Kidney (tissue), 13 donors: ENCODE measurements at regions not wholly inside any gene's neighbourhood (a gene's known extent, or its start where the extent isn't known, plus 50 kb on each side); places are given as distances from the start of the nearest gene placed in this dataset.

Experiments
- DNase-seq, 5 donors: peaks; one replicate each; pipeline ENCODE4 v3.0.0-alpha.2; 2013 to 2020
- FAIRE-seq: peaks from 2 replicates; lab custom pipeline; 2012; peaks lifted over from hg19 to GRCh38; lab: Jason Lieb, UNC
- H3K27ac ChIP-seq, 2 donors: one replicate each; pipeline ENCODE4 v1.7.0; 2013; ENCODE audit warnings: low read depth in 2 of 2, low read length in 2 of 2, inconsistent platforms in 1 of 2
- H3K27me3 ChIP-seq: one replicate; pipeline ENCODE4 v1.7.1; 2013; ENCODE audit warnings: low read length, inconsistent platforms; ENCODE audit not compliant: control insufficient read depth, insufficient read depth
- H3K36me3 ChIP-seq, 3 donors: one replicate each; pipeline versions ENCODE4 v1.7.0 to v1.7.1; 2013; ENCODE audit warnings: low read length in 3 of 3, control low read depth in 1 of 3, inconsistent platforms in 1 of 3; ENCODE audit not compliant: insufficient read depth in 3 of 3, control insufficient read depth in 2 of 3
- H3K4me1 ChIP-seq, 3 donors: one replicate each; pipeline versions ENCODE4 v1.7.0 to v1.7.1; 2013; ENCODE audit warnings: low read length in 3 of 3, inconsistent platforms in 1 of 3, low read depth in 1 of 3; ENCODE audit not compliant: control insufficient read depth in 2 of 3, insufficient read depth in 2 of 3
- H3K4me3 ChIP-seq, 3 donors: one replicate each; pipeline versions ENCODE4 v1.7.0 to v1.8.1; 2013; ENCODE audit warnings: low read length in 3 of 3, control low read depth in 1 of 3, inconsistent platforms in 1 of 3
- H3K9ac ChIP-seq, 3 donors: one replicate each; pipeline versions ENCODE4 v1.7.0 to v1.7.1; 2013; ENCODE audit warnings: low read length in 3 of 3, control low read depth in 1 of 3, inconsistent platforms in 1 of 3
- H3K9me3 ChIP-seq, 3 donors: one replicate each; pipeline versions ENCODE4 v1.7.0 to v1.7.1; 2013; ENCODE audit warnings: low read length in 3 of 3, control low read depth in 1 of 3, inconsistent platforms in 1 of 3; ENCODE audit not compliant: control insufficient read depth in 2 of 3, insufficient read depth in 1 of 3
- intact Hi-C: fragments of 100-400 bp; cut with DNase I; formaldehyde crosslinking; loops from one replicate; pipeline ENCODE4 v1.11.1; 2022
- TF ChIP-seq, protein P1 (sequence below): IDR thresholded peaks from 3 replicates; pipeline ENCODE4 v1.5.1; 2012; ENCODE audit warnings: mild to moderate bottlenecking, moderate library complexity, borderline replicate concordance; ENCODE audit not compliant: insufficient read depth; ENCODE audit errors: extremely low read depth
- donor health status: control.
- donor health status: control.
- donor health status: control.
- donor health status: control.
- donor health status: control.
- donor health status: DM: yes; HTN: yes; CAD: no.
- donor health status: Normal renal cell carcinoma (clear cell type).

DNA sequence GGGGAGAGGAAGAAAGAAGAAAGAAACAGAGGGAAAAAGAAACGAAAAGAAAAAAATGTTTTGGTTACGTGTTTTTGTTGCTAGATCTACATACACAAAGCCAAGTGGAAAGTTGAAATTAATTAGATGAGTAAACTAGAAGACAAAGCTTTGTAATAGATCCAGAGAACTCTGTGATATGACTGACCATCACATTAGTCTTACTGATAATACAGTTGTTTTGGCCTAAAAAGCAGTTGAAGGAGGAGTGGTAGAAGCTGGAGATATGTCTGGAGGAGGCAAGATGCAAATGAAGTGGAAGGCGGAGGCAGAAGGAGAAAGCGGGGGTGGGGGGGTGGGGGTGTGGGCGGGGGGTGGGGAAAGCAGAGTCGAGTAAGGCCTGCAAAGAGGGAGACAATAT is 500.1 kb upstream of the ID4 start:
- no peak overlapping the region for H3K9ac ChIP-seq
- no peaks in the 10 kb centered on the region for H3K36me3 ChIP-seq
- no peak for DNase-seq
- no peak overlapping the region for H3K27ac ChIP-seq
- no peaks in the 10 kb centered on the region for H3K27me3 ChIP-seq
- H3K9me3 ChIP-seq: no peaks in the 10 kb centered on the region
- peaks cover 0 to 3% (median 0%) of the 10 kb centered on the region in 3 donors for H3K4me1 ChIP-seq
- FAIRE-seq: no peak
- no peak overlapping the region for H3K4me3 ChIP-seq
- TF ChIP-seq, protein P1, sequence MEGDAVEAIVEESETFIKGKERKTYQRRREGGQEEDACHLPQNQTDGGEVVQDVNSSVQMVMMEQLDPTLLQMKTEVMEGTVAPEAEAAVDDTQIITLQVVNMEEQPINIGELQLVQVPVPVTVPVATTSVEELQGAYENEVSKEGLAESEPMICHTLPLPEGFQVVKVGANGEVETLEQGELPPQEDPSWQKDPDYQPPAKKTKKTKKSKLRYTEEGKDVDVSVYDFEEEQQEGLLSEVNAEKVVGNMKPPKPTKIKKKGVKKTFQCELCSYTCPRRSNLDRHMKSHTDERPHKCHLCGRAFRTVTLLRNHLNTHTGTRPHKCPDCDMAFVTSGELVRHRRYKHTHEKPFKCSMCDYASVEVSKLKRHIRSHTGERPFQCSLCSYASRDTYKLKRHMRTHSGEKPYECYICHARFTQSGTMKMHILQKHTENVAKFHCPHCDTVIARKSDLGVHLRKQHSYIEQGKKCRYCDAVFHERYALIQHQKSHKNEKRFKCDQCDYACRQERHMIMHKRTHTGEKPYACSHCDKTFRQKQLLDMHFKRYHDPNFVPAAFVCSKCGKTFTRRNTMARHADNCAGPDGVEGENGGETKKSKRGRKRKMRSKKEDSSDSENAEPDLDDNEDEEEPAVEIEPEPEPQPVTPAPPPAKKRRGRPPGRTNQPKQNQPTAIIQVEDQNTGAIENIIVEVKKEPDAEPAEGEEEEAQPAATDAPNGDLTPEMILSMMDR: no peak
- intact Hi-C loops: no loop called here

GRCh38 chr6:19342616-19343015 is 494.6 kb upstream of the ID4 start:
- H3K4me1 ChIP-seq: no peaks in the 10 kb centered on the region
- DNase-seq: no peak
- no peak overlapping the region for H3K27ac ChIP-seq
- H3K36me3 ChIP-seq: no peaks in the 10 kb centered on the region
- FAIRE-seq: no peak
- intact Hi-C loops: no loop called here
- TF ChIP-seq, protein P1: no peak
- no peaks in the 10 kb centered on the region for H3K9me3 ChIP-seq
- H3K4me3 ChIP-seq: no peak overlapping the region
- no peaks in the 10 kb centered on the region for H3K27me3 ChIP-seq
- H3K9ac ChIP-seq: no peak overlapping the region

- Histone ChIP-seq H3K9ac (no peak overlapping the region), H3K9me3 (no peaks in the 10 kb centered on the region), H3K27ac (no peak overlapping the region), H3K36me3 (no peaks in the 10 kb centered on the region), H3K27me3 (no peaks in the 10 kb centered on the region), H3K4me1 (no peaks in the 10 kb centered on the region), H3K4me3 (no peak overlapping the region)
- TF ChIP-seq, protein P1: no peak
- intact Hi-C loops: no loop called here
- DNase-seq (no peak), FAIRE-seq (no peak)
Observed at GRCh38 chr6:19349429-19349828, 487.7 kb upstream of the ID4 start.

DNA sequence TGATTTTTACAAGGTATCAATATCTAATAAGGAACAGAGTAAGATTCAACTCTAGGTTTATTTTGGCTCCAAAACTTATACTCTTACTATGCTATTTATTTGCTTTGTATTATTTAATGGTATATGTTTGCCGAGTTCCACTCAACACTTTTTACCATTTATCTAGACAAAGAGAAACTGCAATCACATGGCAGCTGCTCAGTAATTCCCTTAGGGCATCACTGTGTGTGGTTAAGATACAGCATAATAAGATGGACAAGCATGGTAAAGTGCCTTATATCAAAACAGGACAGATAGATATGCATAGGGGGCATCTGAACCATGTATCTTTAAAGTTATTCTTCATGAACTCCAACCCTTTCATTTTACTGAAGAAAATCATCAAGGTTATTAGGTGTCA is 483.0 kb upstream of the ID4 start:
- intact Hi-C loops: no loop called here
- no peaks in the 10 kb centered on the region for H3K9me3 ChIP-seq
- H3K9ac ChIP-seq: no peak overlapping the region
- FAIRE-seq (no peak), DNase-seq (no peak)
- TF ChIP-seq, protein P1: no peak
- no peak overlapping the region for H3K4me3 ChIP-seq
- no peaks in the 10 kb centered on the region for H3K36me3 ChIP-seq
- H3K27ac ChIP-seq: no peak overlapping the region
- H3K27me3 ChIP-seq: no peaks in the 10 kb centered on the region
- no peaks in the 10 kb centered on the region for H3K4me1 ChIP-seq
